GM12864 (cell line): ENCODE measurements at regions not wholly inside any gene's neighbourhood (a gene's known extent, or its start where the extent isn't known, plus 50 kb on each side); places are given as distances from the start of the nearest gene placed in this dataset.

ENCODE experiments used
- DNase-seq: peaks from one replicate; pipeline ENCODE4 v3.0.0-alpha.2; 2011; ENCODE audit warnings: low read depth
- H3K4me3 ChIP-seq: 2 replicates; pipeline ENCODE4 v1.5.1; 2011; ENCODE audit warnings: mild to moderate bottlenecking, low read depth, low read length, control low read depth
- TF ChIP-seq, protein P1 (sequence below): IDR thresholded peaks from 2 replicates; pipeline ENCODE4 v1.5.1; 2011; ENCODE audit warnings: low read depth, mild to moderate bottlenecking, moderate library complexity, low read length, control low read depth, inconsistent platforms; ENCODE audit errors: missing control alignments

GRCh38 chr5:6177926-6178325 lies 200.4 kb downstream of the MED10 start:
- H3K4me3 ChIP-seq, result no peak overlapping the region
- no peak for DNase-seq
- TF ChIP-seq, protein P1, sequence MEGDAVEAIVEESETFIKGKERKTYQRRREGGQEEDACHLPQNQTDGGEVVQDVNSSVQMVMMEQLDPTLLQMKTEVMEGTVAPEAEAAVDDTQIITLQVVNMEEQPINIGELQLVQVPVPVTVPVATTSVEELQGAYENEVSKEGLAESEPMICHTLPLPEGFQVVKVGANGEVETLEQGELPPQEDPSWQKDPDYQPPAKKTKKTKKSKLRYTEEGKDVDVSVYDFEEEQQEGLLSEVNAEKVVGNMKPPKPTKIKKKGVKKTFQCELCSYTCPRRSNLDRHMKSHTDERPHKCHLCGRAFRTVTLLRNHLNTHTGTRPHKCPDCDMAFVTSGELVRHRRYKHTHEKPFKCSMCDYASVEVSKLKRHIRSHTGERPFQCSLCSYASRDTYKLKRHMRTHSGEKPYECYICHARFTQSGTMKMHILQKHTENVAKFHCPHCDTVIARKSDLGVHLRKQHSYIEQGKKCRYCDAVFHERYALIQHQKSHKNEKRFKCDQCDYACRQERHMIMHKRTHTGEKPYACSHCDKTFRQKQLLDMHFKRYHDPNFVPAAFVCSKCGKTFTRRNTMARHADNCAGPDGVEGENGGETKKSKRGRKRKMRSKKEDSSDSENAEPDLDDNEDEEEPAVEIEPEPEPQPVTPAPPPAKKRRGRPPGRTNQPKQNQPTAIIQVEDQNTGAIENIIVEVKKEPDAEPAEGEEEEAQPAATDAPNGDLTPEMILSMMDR, result no peak

GRCh38 chr5:6176102-6176693 lies 202.1 kb downstream of the MED10 start:
- TF ChIP-seq, protein P1, result no peak
- no peak for DNase-seq
- no peak overlapping the region for H3K4me3 ChIP-seq

- TF ChIP-seq, protein P1, result no peak
- H3K4me3 ChIP-seq, result no peak overlapping the region
- DNase-seq, result no peak
These were observed 203.0 kb downstream of the MED10 start for GRCh38 chr5:6175172-6175854.

DNA sequence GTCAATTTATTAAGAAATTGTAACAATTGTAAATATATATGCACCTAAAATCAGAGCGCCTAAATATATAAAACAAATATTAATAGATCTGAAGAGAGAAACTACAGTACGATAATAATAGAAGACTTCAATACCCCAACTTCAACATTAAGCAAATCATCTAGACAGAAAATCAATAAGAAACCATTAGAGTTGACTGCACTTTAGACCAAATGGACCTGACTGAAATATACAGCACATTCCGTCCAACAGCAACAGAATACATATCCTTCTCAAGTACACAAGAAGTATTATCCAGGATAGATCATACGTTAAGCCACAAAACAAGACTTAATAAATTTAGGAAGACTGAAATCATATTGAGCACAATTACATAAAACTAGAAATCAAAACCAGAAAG lies 208.7 kb downstream of the MED10 start:
- H3K4me3 ChIP-seq, result no peak overlapping the region
- no peak for DNase-seq
- TF ChIP-seq, protein P1, result no peak

DNA sequence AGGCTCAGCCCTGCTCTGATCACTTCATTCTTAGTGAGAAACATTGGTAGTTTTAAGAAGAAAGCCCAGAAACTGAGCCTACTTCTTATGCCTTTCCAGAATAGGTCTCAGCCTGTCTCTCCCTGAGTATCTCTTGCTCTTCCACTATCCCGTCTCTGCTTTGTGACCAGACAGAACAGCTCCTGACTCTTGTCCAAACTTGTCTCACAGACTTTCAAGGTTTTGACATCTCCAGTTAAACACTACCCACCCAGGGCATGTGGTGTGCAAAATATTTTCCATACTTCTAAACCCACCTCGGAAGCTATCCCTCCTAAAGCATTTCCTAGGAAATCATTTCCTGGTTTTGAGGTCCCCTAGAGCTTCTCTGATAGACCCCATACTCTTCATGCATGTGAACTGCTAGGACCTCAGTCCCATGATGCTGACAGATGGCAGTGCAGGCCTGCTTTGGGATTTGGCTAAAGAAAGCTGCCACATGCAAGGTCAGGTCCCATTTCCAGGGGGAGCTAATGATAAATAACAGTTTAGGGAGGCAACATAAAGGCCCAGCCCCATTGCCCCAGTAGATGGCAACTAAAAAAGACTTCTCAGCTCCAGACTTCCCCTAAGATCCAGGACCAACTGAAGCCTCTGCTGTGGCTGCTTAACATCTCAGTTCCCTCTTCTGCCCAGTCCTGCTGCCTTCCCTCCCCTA lies 211.5 kb downstream of the MED10 start:
- H3K4me3 ChIP-seq, result no peak overlapping the region
- DNase-seq, result no peak
- TF ChIP-seq, protein P1, result no peak

GRCh38 chr5:6163913-6164312 lies 214.4 kb downstream of the MED10 start:
- TF ChIP-seq, protein P1, result no peak
- no peak overlapping the region for H3K4me3 ChIP-seq
- DNase-seq, result no peak
